ENCODE measurements at regions not wholly inside any gene's neighbourhood (a gene's known extent, or its start where the extent isn't known, plus 50 kb on each side); places are given as distances from the start of the nearest gene placed in this dataset.
"Not testable (repeated sequence)": the region's sequence is repeated elsewhere in the genome, so short reads cannot be mapped to it uniquely, and the experiment has no call there.

DNA sequence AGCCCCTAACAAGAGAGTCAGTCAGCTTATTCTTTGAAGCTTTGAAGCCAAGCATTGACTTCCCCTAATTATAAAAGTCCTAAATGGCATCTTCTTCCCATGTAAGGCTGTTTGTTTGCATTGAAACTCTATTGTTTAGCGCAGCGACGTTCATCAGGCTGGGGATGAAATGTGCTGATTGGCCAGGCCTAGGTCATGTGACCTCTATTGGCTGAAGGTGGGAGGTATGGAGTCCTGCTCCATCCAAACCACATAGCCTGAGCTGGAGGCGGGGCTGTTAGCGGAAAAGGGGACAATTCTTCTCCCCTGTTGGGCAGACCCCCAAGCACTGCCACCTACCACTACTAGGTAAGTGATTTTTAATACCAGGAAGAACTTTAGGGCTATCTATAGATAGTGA is 145.3 kb upstream of the PRR23C start:
- no peaks in the 10 kb centered on the region for H3K9me3 ChIP-seq (ENCODE audit: low read length)
- no peak overlapping the region for H2AFZ ChIP-seq (ENCODE audit: low read length)
- no peaks in the 10 kb centered on the region for H3K27me3 ChIP-seq (ENCODE audit: insufficient read depth, low read length)
- H3K79me2 ChIP-seq (ENCODE audit: insufficient read depth, low read length): no peaks in the 10 kb centered on the region
- no peaks in the 10 kb centered on the region for H3F3A ChIP-seq (ENCODE audit: insufficient read depth, low read length)
- H3K27ac ChIP-seq (ENCODE audit: low read depth, low read length, poor library complexity, severe bottlenecking): no peak overlapping the region
- H4K20me1 ChIP-seq (ENCODE audit: insufficient read depth, low read length): no peaks in the 10 kb centered on the region
- TF ChIP-seq, protein P1, sequence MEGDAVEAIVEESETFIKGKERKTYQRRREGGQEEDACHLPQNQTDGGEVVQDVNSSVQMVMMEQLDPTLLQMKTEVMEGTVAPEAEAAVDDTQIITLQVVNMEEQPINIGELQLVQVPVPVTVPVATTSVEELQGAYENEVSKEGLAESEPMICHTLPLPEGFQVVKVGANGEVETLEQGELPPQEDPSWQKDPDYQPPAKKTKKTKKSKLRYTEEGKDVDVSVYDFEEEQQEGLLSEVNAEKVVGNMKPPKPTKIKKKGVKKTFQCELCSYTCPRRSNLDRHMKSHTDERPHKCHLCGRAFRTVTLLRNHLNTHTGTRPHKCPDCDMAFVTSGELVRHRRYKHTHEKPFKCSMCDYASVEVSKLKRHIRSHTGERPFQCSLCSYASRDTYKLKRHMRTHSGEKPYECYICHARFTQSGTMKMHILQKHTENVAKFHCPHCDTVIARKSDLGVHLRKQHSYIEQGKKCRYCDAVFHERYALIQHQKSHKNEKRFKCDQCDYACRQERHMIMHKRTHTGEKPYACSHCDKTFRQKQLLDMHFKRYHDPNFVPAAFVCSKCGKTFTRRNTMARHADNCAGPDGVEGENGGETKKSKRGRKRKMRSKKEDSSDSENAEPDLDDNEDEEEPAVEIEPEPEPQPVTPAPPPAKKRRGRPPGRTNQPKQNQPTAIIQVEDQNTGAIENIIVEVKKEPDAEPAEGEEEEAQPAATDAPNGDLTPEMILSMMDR (IDR thresholded peaks at IDR 0.05; ENCODE audit: low read length): no peak
- no peak for TF ChIP-seq EZH2 (IDR thresholded peaks at IDR 0.05; ENCODE audit: borderline replicate concordance, low read length)
- H3K9me2 ChIP-seq (ENCODE audit: low read depth, low read length): no peaks in the 10 kb centered on the region
- no peak overlapping the region for H3K4me2 ChIP-seq (ENCODE audit: low read length)
- H3K4me3 ChIP-seq (ENCODE audit: low read depth, low read length, poor library complexity, severe bottlenecking): no peak overlapping the region
- H3K36me3 ChIP-seq (ENCODE audit: insufficient read depth, low read length): no peaks in the 10 kb centered on the region
- no peak overlapping the region for H3K9ac ChIP-seq (ENCODE audit: low read length)
- no peaks in the 10 kb centered on the region for H3K4me1 ChIP-seq (ENCODE audit: insufficient read depth, low read length, severe bottlenecking)

DNA sequence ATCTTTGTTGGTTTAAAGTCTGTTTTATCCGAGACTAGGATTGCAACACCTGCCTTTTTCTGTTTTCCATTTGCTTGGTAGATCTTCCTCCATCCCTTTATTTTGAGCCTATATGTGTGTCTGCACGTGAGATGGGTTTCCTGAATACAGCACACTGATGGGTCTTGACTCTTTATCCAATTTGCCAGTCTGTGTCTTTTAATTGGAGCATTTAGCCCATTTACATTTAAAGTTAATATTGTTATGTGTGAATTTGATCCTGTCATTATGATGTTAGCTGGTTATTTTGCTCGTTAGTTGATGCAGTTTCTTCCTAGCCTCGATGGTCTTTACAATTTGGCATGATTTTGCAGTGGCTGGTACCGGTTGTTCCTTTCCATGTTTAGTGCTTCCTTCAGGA is 149.4 kb upstream of the MRPS22 start:
- not testable (repeated sequence) for H3K36me3 ChIP-seq (ENCODE audit: insufficient read depth, low read length); H3K27me3 ChIP-seq (ENCODE audit: insufficient read depth, low read length); H3K9me2 ChIP-seq (ENCODE audit: low read depth, low read length); H4K20me1 ChIP-seq (ENCODE audit: insufficient read depth, low read length); H3K9me3 ChIP-seq (ENCODE audit: low read length); H3K9ac ChIP-seq (ENCODE audit: low read length); H3K4me2 ChIP-seq (ENCODE audit: low read length); H2AFZ ChIP-seq (ENCODE audit: low read length); H3F3A ChIP-seq (ENCODE audit: insufficient read depth, low read length); H3K4me3 ChIP-seq (ENCODE audit: low read depth, low read length, poor library complexity, severe bottlenecking); H3K4me1 ChIP-seq (ENCODE audit: insufficient read depth, low read length, severe bottlenecking); H3K79me2 ChIP-seq (ENCODE audit: insufficient read depth, low read length); H3K27ac ChIP-seq (ENCODE audit: low read depth, low read length, poor library complexity, severe bottlenecking)

DNA sequence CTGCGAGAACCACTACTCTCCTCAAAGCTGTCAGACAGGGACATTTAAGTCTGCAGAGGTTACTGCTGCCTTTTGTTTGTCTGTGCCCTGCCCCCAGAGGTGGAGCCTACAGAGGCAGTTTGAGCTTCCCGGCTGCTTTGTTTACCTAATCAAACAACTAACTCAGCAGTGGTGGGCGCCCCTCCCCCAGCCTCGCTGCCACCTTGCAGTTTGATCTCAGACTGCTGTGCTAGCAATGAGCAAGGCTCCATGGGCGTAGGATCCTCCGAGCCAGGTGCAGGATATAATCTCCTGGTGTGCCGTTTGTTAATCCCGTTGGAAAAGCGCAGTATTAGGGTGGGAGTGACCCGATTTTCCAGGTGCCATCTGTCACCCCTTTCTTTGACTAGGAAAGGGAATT is 147.7 kb upstream of the MRPS22 start:
- not testable (repeated sequence) for H3K4me2 ChIP-seq (ENCODE audit: low read length); H3K9me2 ChIP-seq (ENCODE audit: low read depth, low read length); H3K9me3 ChIP-seq (ENCODE audit: low read length); H3K4me3 ChIP-seq (ENCODE audit: low read depth, low read length, poor library complexity, severe bottlenecking); H3K36me3 ChIP-seq (ENCODE audit: insufficient read depth, low read length); H3K9ac ChIP-seq (ENCODE audit: low read length); H3K4me1 ChIP-seq (ENCODE audit: insufficient read depth, low read length, severe bottlenecking); H3K27ac ChIP-seq (ENCODE audit: low read depth, low read length, poor library complexity, severe bottlenecking); H3K79me2 ChIP-seq (ENCODE audit: insufficient read depth, low read length); H3F3A ChIP-seq (ENCODE audit: insufficient read depth, low read length); H2AFZ ChIP-seq (ENCODE audit: low read length); H3K27me3 ChIP-seq (ENCODE audit: insufficient read depth, low read length); H4K20me1 ChIP-seq (ENCODE audit: insufficient read depth, low read length)

DNA sequence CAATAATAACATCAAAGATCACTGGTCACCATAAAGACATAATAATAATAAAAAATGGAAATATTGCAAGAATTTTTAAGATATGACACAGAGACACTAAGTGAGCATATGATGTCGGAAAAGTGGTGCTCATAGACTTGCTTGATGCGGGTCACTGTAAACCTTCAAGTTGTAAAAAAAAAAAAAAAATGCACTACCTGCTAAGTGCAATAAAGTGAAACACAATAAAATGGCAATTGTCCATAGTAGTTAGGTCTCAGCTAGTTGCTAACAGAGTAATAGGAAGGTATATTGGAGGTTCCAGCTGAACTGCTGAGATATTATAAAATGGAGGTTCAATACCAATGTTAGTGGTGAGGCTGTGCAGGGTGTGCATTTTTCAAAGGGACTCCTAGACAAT is 146.6 kb upstream of the MRPS22 start:
- Histone ChIP-seq H2AFZ (ENCODE audit: low read length) (no peak overlapping the region), H3K4me3 (ENCODE audit: low read depth, low read length, poor library complexity, severe bottlenecking) (no peak overlapping the region), H3K9me2 (ENCODE audit: low read depth, low read length) (no peaks in the 10 kb centered on the region), H3K36me3 (ENCODE audit: insufficient read depth, low read length) (no peaks in the 10 kb centered on the region), H3K4me2 (ENCODE audit: low read length) (no peak overlapping the region), H3K9me3 (ENCODE audit: low read length) (no peaks in the 10 kb centered on the region), H3K4me1 (ENCODE audit: insufficient read depth, low read length, severe bottlenecking) (no peaks in the 10 kb centered on the region), H4K20me1 (ENCODE audit: insufficient read depth, low read length) (no peaks in the 10 kb centered on the region), H3K9ac (ENCODE audit: low read length) (no peak overlapping the region), H3K27ac (ENCODE audit: low read depth, low read length, poor library complexity, severe bottlenecking) (no peak overlapping the region), H3F3A (ENCODE audit: insufficient read depth, low read length) (no peaks in the 10 kb centered on the region), H3K27me3 (ENCODE audit: insufficient read depth, low read length) (no peaks in the 10 kb centered on the region), H3K79me2 (ENCODE audit: insufficient read depth, low read length) (no peaks in the 10 kb centered on the region)
- TF ChIP-seq EZH2 (IDR thresholded peaks at IDR 0.05; ENCODE audit: borderline replicate concordance, low read length): no peak
- TF ChIP-seq, protein P1 (IDR thresholded peaks at IDR 0.05; ENCODE audit: low read length): no peak
